Erythroblast (primary cell): ENCODE measurements at regions not wholly inside any gene's neighbourhood (a gene's known extent, or its start where the extent isn't known, plus 50 kb on each side); places are given as distances from the start of the nearest gene placed in this dataset.
"Not testable (repeated sequence)": the region's sequence is repeated elsewhere in the genome, so short reads cannot be mapped to it uniquely, and the experiment has no call there.

Source experiments
- DNase-seq, 2 experiments: peaks; one replicate each; lab custom pipeline; 2025; lab: John Stamatoyannopoulos, UW
- GATA1 ChIP-seq: IDR thresholded peaks from 2 replicates; pipeline ENCODE4 v1.6.1; 2011; ENCODE audit warnings: low read depth, mild to moderate bottlenecking, control low read depth, low read length, moderate library complexity
- POLR2A ChIP-seq: IDR thresholded peaks from 2 replicates; pipeline ENCODE4 v1.6.1; 2011; ENCODE audit warnings: mild to moderate bottlenecking, low read length

- no peak for DNase-seq
Observed at GRCh38 chr3:66907136-66907535, 91.0 kb upstream of the KBTBD8 start.

GRCh38 chr3:66910266-66911055 lies 87.6 kb upstream of the KBTBD8 start:
- TF ChIP-seq GATA1 (no peak), POLR2A (no peak)
- no peak for DNase-seq

More at GRCh38 chr3:66907136-66907535, 91.0 kb upstream of the KBTBD8 start:
- TF ChIP-seq POLR2A (no peak), GATA1 (no peak)

- no peak for DNase-seq
- TF ChIP-seq POLR2A: no peak
- TF ChIP-seq GATA1: no peak
Observed at GRCh38 chr3:66912306-66912705, 85.8 kb upstream of the KBTBD8 start.

GRCh38 chr3:66922058-66922457 lies 76.0 kb upstream of the KBTBD8 start:
- DNase-seq: no peak
- TF ChIP-seq GATA1 (no peak), POLR2A (no peak)

- DNase-seq: no peak
- no peak for TF ChIP-seq GATA1
- no peak for TF ChIP-seq POLR2A
Observed at GRCh38 chr3:66923969-66924368, 74.1 kb upstream of the KBTBD8 start.

- TF ChIP-seq GATA1: no peak
- no peak for TF ChIP-seq POLR2A
- DNase-seq: no peak
Observed at GRCh38 chr3:66928252-66928651, 69.9 kb upstream of the KBTBD8 start.

- DNase-seq: no peak
- no peak for TF ChIP-seq GATA1
- TF ChIP-seq POLR2A: no peak
Observed at GRCh38 chr3:66931291-66931690, 66.8 kb upstream of the KBTBD8 start.

GRCh38 chr3:66931699-66932098 lies 66.4 kb upstream of the KBTBD8 start:
- no peak for TF ChIP-seq POLR2A
- no peak for TF ChIP-seq GATA1
- DNase-seq: no peak

- DNase-seq: no peak
- TF ChIP-seq POLR2A: no peak
- TF ChIP-seq GATA1: no peak
Observed at GRCh38 chr3:66933233-66933632, 64.9 kb upstream of the KBTBD8 start.

GRCh38 chr3:66934041-66934440 lies 64.1 kb upstream of the KBTBD8 start:
- no peak for DNase-seq
- TF ChIP-seq POLR2A: no peak
- no peak for TF ChIP-seq GATA1

- no peak for DNase-seq
- TF ChIP-seq POLR2A: no peak
- TF ChIP-seq GATA1: no peak
Observed at GRCh38 chr3:66934725-66935124, 63.4 kb upstream of the KBTBD8 start.

- not testable (repeated sequence) for DNase-seq
Observed at GRCh38 chr3:66937041-66937440, 61.1 kb upstream of the KBTBD8 start.

GRCh38 chr3:66938338-66938963 lies 59.7 kb upstream of the KBTBD8 start:
- TF ChIP-seq POLR2A: no peak
- no peak for TF ChIP-seq GATA1
- DNase-seq: peak; percentile 54 to 69

- DNase-seq: no peak
- TF ChIP-seq POLR2A (no peak), GATA1 (no peak)
Observed at GRCh38 chr3:66948041-66948440, 50.1 kb upstream of the KBTBD8 start.
